H1 (cell line): ENCODE measurements at regions not wholly inside any gene's neighbourhood (a gene's known extent, or its start where the extent isn't known, plus 50 kb on each side); places are given as distances from the start of the nearest gene placed in this dataset.

Experiments
- CTCF ChIA-PET: fragments of 300-600 bp; sonication (Branson Sonifier 250); formaldehyde crosslinking; loops from one replicate; lab custom pipeline; 2021; ENCODE audit not compliant: partially characterized antibody; lab: Charles Lee
- POLR2A ChIA-PET: fragments of 300-600 bp; sonication (Branson Sonifier 250); formaldehyde crosslinking; loops from one replicate; lab custom pipeline; 2021; ENCODE audit warnings: inconsistent platforms; ENCODE audit not compliant: partially characterized antibody; lab: Charles Lee
- DNase-seq, 2 experiments: peaks; one replicate each; pipeline versions ENCODE4 v3.0.0 to v3.0.0-alpha.2; 2010 to 2022; ENCODE audit warnings: low spot score in 2 of 2, low read depth in 1 of 2, mixed read lengths in 1 of 2
- FAIRE-seq: peaks from 2 replicates; lab custom pipeline; 2011; peaks lifted over from hg19 to GRCh38; lab: Jason Lieb, UNC
- H2AFZ ChIP-seq: 2 replicates; pipeline ENCODE4 v1.8.1; 2012; ENCODE audit warnings: low read length, inconsistent platforms
- H2AK5ac ChIP-seq: 2 replicates; pipeline ENCODE4 v1.6.1; 2013; ENCODE audit warnings: low read depth, low read length
- H2BK120ac ChIP-seq: replicated peaks from 2 replicates; pipeline ENCODE3; 2013; ENCODE audit warnings: low read depth, low read length, inconsistent platforms
- H2BK12ac ChIP-seq: 2 replicates; pipeline ENCODE4 v1.6.1; 2013; ENCODE audit warnings: low read depth, low read length
- H2BK15ac ChIP-seq: 2 replicates; pipeline ENCODE4 v1.6.1; 2013; ENCODE audit warnings: low read length
- H2BK20ac ChIP-seq: 2 replicates; pipeline ENCODE4 v1.6.1; 2013; ENCODE audit warnings: low read length
- H2BK5ac ChIP-seq: 2 replicates; pipeline ENCODE4 v1.6.1; 2013; ENCODE audit warnings: low read depth, low read length
- H3K14ac ChIP-seq: 2 replicates; pipeline ENCODE4 v1.6.1; 2013; ENCODE audit warnings: inconsistent platforms; ENCODE audit not compliant: insufficient read length
- H3K18ac ChIP-seq: 2 replicates; pipeline ENCODE4 v1.6.1; 2013; ENCODE audit warnings: low read length; ENCODE audit errors: extremely low read depth
- H3K23ac ChIP-seq: 2 replicates; pipeline ENCODE4 v1.6.1; 2013; ENCODE audit warnings: inconsistent platforms; ENCODE audit not compliant: insufficient read length
- H3K23me2 ChIP-seq: 2 replicates; pipeline ENCODE4 v1.6.1; 2013; ENCODE audit warnings: low read depth, low read length
- H3K27ac ChIP-seq: 2 replicates; pipeline ENCODE4 v1.6.1; 2011; ENCODE audit warnings: low read depth, low read length, inconsistent platforms
- H3K27me3 ChIP-seq, 4 experiments: replicated peaks in 1 of 4; 1 replicate in 1 of 4; 2 replicates in 3 of 4; pipeline versions ENCODE4 v1.6.1 to v1.8.1; 2011 to 2013; ENCODE audit warnings: low read length in 3 of 4, mild to moderate bottlenecking in 3 of 4, inconsistent platforms in 2 of 4, mixed read lengths in 2 of 4, moderate library complexity in 1 of 4; ENCODE audit not compliant: control insufficient read depth in 3 of 4, insufficient read depth in 3 of 4; ENCODE audit errors: extremely low read depth in 1 of 4
- H3K36me3 ChIP-seq, 4 experiments: 2 replicates each; pipeline versions ENCODE4 v1.6.1 to v1.8.1; 2011 to 2013; ENCODE audit warnings: mild to moderate bottlenecking in 4 of 4, low read length in 3 of 4, moderate library complexity in 2 of 4, control low read depth in 1 of 4, inconsistent platforms in 1 of 4; ENCODE audit not compliant: insufficient read depth in 4 of 4, control insufficient read depth in 2 of 4
- H3K4ac ChIP-seq: replicated peaks from 2 replicates; pipeline ENCODE3; 2013; ENCODE audit warnings: low read length, low read depth, mixed read lengths, inconsistent platforms; ENCODE audit not compliant: insufficient read length
- H3K4me1 ChIP-seq, 4 experiments: replicated peaks in 1 of 4; 1 replicate in 1 of 4; 2 replicates in 3 of 4; pipeline versions ENCODE4 v1.6.1 to v1.8.1; 2011 to 2013; ENCODE audit warnings: low read length in 3 of 4, inconsistent platforms in 2 of 4, mixed read lengths in 1 of 4; ENCODE audit not compliant: insufficient read depth in 4 of 4, control insufficient read depth in 3 of 4
- H3K4me2 ChIP-seq, 2 experiments: 2 replicates each; pipeline versions ENCODE4 v1.6.1 to v1.8.1; 2011 to 2013; ENCODE audit warnings: low read depth in 2 of 2, low read length in 2 of 2, control low read depth in 1 of 2, inconsistent platforms in 1 of 2, mild to moderate bottlenecking in 1 of 2; ENCODE audit not compliant: insufficient read depth in 1 of 2
- H3K4me3 ChIP-seq, 4 experiments: fragments of 200-600, 300-600 bp in 1 of 4; sonication (generic), shearing (Covaris generic), sonication (Bioruptor Twin) in 1 of 4; 2 replicates each; pipeline versions ENCODE4 v1.5.1 to v1.8.1; 2011 to 2016; ENCODE audit warnings: low read length in 4 of 4, low read depth in 3 of 4, control low read depth in 2 of 4, inconsistent platforms in 2 of 4, mild to moderate bottlenecking in 2 of 4, mixed read lengths in 1 of 4, moderate library complexity in 1 of 4; ENCODE audit not compliant: insufficient read depth in 2 of 4; ENCODE audit errors: extremely low read depth in 1 of 4
- H3K56ac ChIP-seq: replicated peaks from 2 replicates; pipeline ENCODE3; 2013; ENCODE audit warnings: low read depth, mild to moderate bottlenecking, mixed read lengths, low read length, inconsistent platforms; ENCODE audit not compliant: insufficient read length
- H3K79me1 ChIP-seq: 2 replicates; pipeline ENCODE4 v1.6.1; 2013; ENCODE audit warnings: low read depth, low read length, control low read depth
- H3K79me2 ChIP-seq, 2 experiments: 2 replicates each; pipeline versions ENCODE4 v1.6.1 to v1.8.1; 2012 to 2013; ENCODE audit warnings: low read length in 2 of 2, mild to moderate bottlenecking in 2 of 2, inconsistent platforms in 1 of 2; ENCODE audit not compliant: insufficient read depth in 2 of 2, control insufficient read depth in 1 of 2
- H3K9ac ChIP-seq, 4 experiments: replicated peaks in 1 of 4; 1 replicate in 1 of 4; 2 replicates in 3 of 4; pipeline versions ENCODE4 v1.6.1 to v1.8.1; 2011 to 2013; ENCODE audit warnings: low read depth in 3 of 4, low read length in 3 of 4, control low read depth in 2 of 4, mild to moderate bottlenecking in 2 of 4, moderate library complexity in 2 of 4, inconsistent platforms in 1 of 4; ENCODE audit errors: extremely low read depth in 1 of 4
- H3K9me3 ChIP-seq, 2 experiments: 2 replicates each; pipeline versions ENCODE4 v1.6.1 to v1.8.1; 2012 to 2013; ENCODE audit warnings: mild to moderate bottlenecking in 2 of 2, moderate library complexity in 2 of 2, control low read depth in 1 of 2, inconsistent platforms in 1 of 2, low read depth in 1 of 2, low read length in 1 of 2, mixed read lengths in 1 of 2; ENCODE audit not compliant: insufficient read depth in 2 of 2
- H4K20me1 ChIP-seq, 2 experiments: replicated peaks in 1 of 2; 2 replicates each; pipeline versions ENCODE3 to v1.8.1; 2011 to 2013; ENCODE audit warnings: inconsistent platforms in 2 of 2, low read length in 2 of 2, mild to moderate bottlenecking in 1 of 2; ENCODE audit not compliant: insufficient read depth in 2 of 2, control insufficient read depth in 1 of 2
- H4K5ac ChIP-seq: 2 replicates; pipeline ENCODE4 v1.6.1; 2013; ENCODE audit warnings: low read length, low read depth, mixed read lengths, inconsistent platforms; ENCODE audit not compliant: insufficient read length
- H4K8ac ChIP-seq: 2 replicates; pipeline ENCODE4 v1.8.0; 2013; ENCODE audit warnings: mild to moderate bottlenecking, moderate library complexity, low read length, inconsistent platforms; ENCODE audit not compliant: insufficient read depth; ENCODE audit errors: extremely low read depth
- H4K91ac ChIP-seq: replicated peaks from 2 replicates; pipeline ENCODE3; 2013; ENCODE audit warnings: low read length, mixed read lengths, inconsistent platforms; ENCODE audit not compliant: insufficient read length
- CBX5 ChIP-seq: fragments of 300-800, 300-1000 bp; sonication (generic); IDR thresholded peaks from 2 replicates; pipeline ENCODE4 v1.7.1; 2016; ENCODE audit warnings: antibody characterized with exemption, low read length, low read depth
- CHD2 ChIP-seq: IDR thresholded peaks from 2 replicates; pipeline ENCODE4 v1.6.1; 2012; ENCODE audit warnings: low read length, improper control_type of control experiment
- CTBP2 ChIP-seq: IDR thresholded peaks from 2 replicates; pipeline ENCODE4 v1.7.0; 2011; ENCODE audit warnings: borderline replicate concordance, mild to moderate bottlenecking, moderate library complexity, mixed read lengths, low read length; ENCODE audit not compliant: insufficient read depth, insufficient read length
- KDM5A ChIP-seq: fragments of 200-600 bp; IDR thresholded peaks from 2 replicates; pipeline ENCODE4 v1.7.1; 2012; ENCODE audit warnings: mild to moderate bottlenecking, low read length, inconsistent platforms, mixed read lengths
- MAFK ChIP-seq: IDR thresholded peaks from 2 replicates; pipeline ENCODE4 v1.6.1; 2012; ENCODE audit warnings: low read depth, mild to moderate bottlenecking, improper control_type of control experiment, low read length
- PHF8 ChIP-seq: fragments of 200-600 bp; sonication (generic); conservative IDR thresholded peaks from 2 replicates; pipeline ENCODE4 v1.7.1; 2012; ENCODE audit warnings: low read depth, mild to moderate bottlenecking, inconsistent platforms, low read length, moderate library complexity
- RAD21 ChIP-seq, 2 experiments: IDR thresholded peaks in 1 of 2; conservative IDR thresholded peaks in 1 of 2; 2 replicates each; pipeline ENCODE4 v1.6.1; 2011; ENCODE audit warnings: low read depth in 2 of 2, low read length in 2 of 2, improper control_type of control experiment in 1 of 2, inconsistent platforms in 1 of 2, mild to moderate bottlenecking in 1 of 2, moderate library complexity in 1 of 2
- RXRA ChIP-seq: IDR thresholded peaks from 2 replicates; pipeline ENCODE4 v1.6.1; 2011; ENCODE audit warnings: low read depth, mild to moderate bottlenecking, low read length, moderate library complexity; ENCODE audit not compliant: insufficient read depth
- SP4 ChIP-seq: IDR thresholded peaks from 2 replicates; pipeline ENCODE4 v1.6.1; 2012; ENCODE audit warnings: low read length, inconsistent platforms
- SUZ12 ChIP-seq: fragments of 200-600 bp; sonication (generic); IDR thresholded peaks from 2 replicates; pipeline ENCODE4 v1.6.1; 2012; ENCODE audit warnings: mild to moderate bottlenecking, inconsistent platforms, low read length, moderate library complexity, mixed read lengths
- TCF12 ChIP-seq: IDR thresholded peaks from 2 replicates; pipeline ENCODE4 v1.6.1; 2011; ENCODE audit warnings: low read depth, mild to moderate bottlenecking, low read length
- WGBS, 2 experiments: shearing (Covaris generic) in 1 of 2; methylation state at CpG; one replicate each; pipeline versions ENCODE4 v1.1.6 to v1.1.7; 2013 to 2015; ENCODE audit warnings: low lambda C conversion rate in 2 of 2, mixed read lengths in 2 of 2, inconsistent platforms in 1 of 2, low coverage in 1 of 2, missing lambda C conversion rate in 1 of 2; ENCODE audit not compliant: insufficient replicate concordance in 2 of 2, insufficient coverage in 1 of 2, insufficient read length in 1 of 2; ENCODE audit errors: extremely low coverage in 1 of 2, missing lambda C conversion rate in 1 of 2; 5-methylcytosine and 5-hydroxymethylcytosine counted together
- TF ChIP-seq, protein P1 (sequence below), 3 experiments: IDR thresholded peaks; 1 replicate in 2 of 3; 2 replicates in 1 of 3; pipeline versions ENCODE4 v1.5.1 to v1.6.1; 2011; ENCODE audit warnings: low read length in 3 of 3, mild to moderate bottlenecking in 3 of 3, inconsistent platforms in 2 of 3, low read depth in 1 of 3, moderate library complexity in 1 of 3; ENCODE audit not compliant: insufficient read depth in 1 of 3; ENCODE audit errors: control extremely low read depth in 1 of 3

DNA sequence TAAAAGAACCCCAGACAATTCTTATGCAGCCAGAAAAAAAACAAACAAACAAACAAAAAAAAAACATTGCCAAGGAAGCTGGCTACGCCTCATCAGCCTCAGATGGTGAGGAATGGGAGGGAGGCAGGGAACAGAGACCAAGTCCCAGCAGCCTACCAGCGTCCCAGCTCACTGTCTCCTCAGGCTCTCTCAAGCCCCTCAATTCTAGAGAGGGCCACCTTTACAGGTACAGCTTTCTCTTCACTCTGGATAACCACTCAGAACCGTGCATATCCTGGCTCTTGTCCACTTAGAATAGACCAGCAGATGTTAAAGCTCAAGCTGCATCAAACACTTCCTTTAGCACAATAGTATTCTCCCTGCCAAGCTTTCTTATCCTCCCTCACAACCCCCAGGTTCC is 263.1 kb upstream of the CHAC2 start:
- no peak overlapping the region for H3K4me2 ChIP-seq
- no peak overlapping the region for H2BK120ac ChIP-seq
- H2AFZ ChIP-seq = peak overlapping the region; percentile 69; the same call in 1 of the 2 replicates
- FAIRE-seq = no peak
- no peaks in the 10 kb centered on the region for H3K36me3 ChIP-seq
- ChIA-PET CTCF (interaction anchor here (0.6 to 1.3 kb wide), 2 partner anchors 8 to 635 kb away, joined by 3 read pairs; no protein-coding TSS in a partner anchor), POLR2A (no interaction called here)
- H2BK5ac ChIP-seq = no peak overlapping the region
- no peak overlapping the region for H2AK5ac ChIP-seq
- no peak overlapping the region for H3K4me3 ChIP-seq
- H4K91ac ChIP-seq = no peak overlapping the region
- peaks cover 0 to 4% of the 10 kb centered on the region in 2 experiments; a peak in 1 of 4 replicates for H3K9me3 ChIP-seq
- WGBS, 2 experiments = 42% methylated on average over 3 of the region's 3 CpGs; no CpG with 5 or more reads in 1 of the 2 experiments
- H4K8ac ChIP-seq = no peak overlapping the region
- H4K5ac ChIP-seq = no peak overlapping the region
- H3K4ac ChIP-seq = no peak overlapping the region
- H3K18ac ChIP-seq = no peak overlapping the region
- H2BK15ac ChIP-seq = no peak overlapping the region
- H3K79me2 ChIP-seq = no peaks in the 10 kb centered on the region
- no peak overlapping the region for H2BK12ac ChIP-seq
- no peak overlapping the region for H3K56ac ChIP-seq
- no peak overlapping the region for H3K23ac ChIP-seq
- no peak overlapping the region for H3K14ac ChIP-seq
- H3K9ac ChIP-seq = no peak overlapping the region
- H2BK20ac ChIP-seq = no peak overlapping the region; the same call in 1 of the 2 replicates
- no peaks in the 10 kb centered on the region for H4K20me1 ChIP-seq
- no peaks in the 10 kb centered on the region for H3K79me1 ChIP-seq
- peaks cover 0 to 1% (median 0%) of the 10 kb centered on the region in 4 experiments; a peak in 1 of 7 replicates for H3K27me3 ChIP-seq
- no peaks in the 10 kb centered on the region for H3K23me2 ChIP-seq
- H3K4me1 ChIP-seq = peaks cover 0 to 9% (median 2%) of the 10 kb centered on the region in 4 experiments; a peak in 2 of 7 replicates
- DNase-seq = no peak
- H3K27ac ChIP-seq = no peak overlapping the region
- TF ChIP-seq CHD2 (no peak), PHF8 (no peak), SUZ12 (no peak), MAFK (no peak), KDM5A (no peak), RXRA (no peak), CBX5 (no peak), TCF12 (no peak), RAD21 (IDR thresholded peaks at IDR 0.05 in 1 of 2, conservative IDR thresholded peaks at IDR 0.05 in 1 of 2; ENCODE audit: low read depth in 2 of 2, low read length in 2 of 2) (no peak), CTBP2 (no peak), SP4 (no peak)
- TF ChIP-seq, protein P1, sequence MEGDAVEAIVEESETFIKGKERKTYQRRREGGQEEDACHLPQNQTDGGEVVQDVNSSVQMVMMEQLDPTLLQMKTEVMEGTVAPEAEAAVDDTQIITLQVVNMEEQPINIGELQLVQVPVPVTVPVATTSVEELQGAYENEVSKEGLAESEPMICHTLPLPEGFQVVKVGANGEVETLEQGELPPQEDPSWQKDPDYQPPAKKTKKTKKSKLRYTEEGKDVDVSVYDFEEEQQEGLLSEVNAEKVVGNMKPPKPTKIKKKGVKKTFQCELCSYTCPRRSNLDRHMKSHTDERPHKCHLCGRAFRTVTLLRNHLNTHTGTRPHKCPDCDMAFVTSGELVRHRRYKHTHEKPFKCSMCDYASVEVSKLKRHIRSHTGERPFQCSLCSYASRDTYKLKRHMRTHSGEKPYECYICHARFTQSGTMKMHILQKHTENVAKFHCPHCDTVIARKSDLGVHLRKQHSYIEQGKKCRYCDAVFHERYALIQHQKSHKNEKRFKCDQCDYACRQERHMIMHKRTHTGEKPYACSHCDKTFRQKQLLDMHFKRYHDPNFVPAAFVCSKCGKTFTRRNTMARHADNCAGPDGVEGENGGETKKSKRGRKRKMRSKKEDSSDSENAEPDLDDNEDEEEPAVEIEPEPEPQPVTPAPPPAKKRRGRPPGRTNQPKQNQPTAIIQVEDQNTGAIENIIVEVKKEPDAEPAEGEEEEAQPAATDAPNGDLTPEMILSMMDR (IDR thresholded peaks at IDR 0.05; ENCODE audit: control extremely low read depth in 1 of 3, insufficient read depth in 1 of 3, low read depth in 1 of 3, low read length in 3 of 3) = no peak
